ENCODE measurements at regions not wholly inside any gene's neighbourhood (a gene's known extent, or its start where the extent isn't known, plus 50 kb on each side); places are given as distances from the start of the nearest gene placed in this dataset.

DNA sequence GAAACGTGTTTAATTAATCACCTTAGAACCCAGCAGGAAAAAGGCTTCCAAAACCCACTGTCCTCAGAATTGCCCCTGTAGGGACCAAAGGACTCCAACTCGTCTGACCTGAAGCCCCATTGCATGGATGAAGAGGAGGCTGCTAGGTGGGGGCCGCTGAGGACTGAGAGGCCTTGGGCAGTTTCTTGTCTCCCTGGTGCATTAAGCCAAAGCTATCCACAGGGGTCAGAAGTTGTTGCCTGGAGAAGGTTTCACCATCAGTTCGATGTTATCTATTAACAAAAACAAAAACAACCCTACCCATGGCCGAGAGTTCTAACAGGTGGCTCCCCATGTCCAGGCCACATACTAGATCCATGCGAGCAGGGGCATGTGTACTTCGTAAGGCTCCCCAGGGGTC, 120.9 kb upstream of the CD93 start:
- TF ChIP-seq FOXM1 (IDR thresholded peaks at IDR 0.05; ENCODE audit: borderline replicate concordance): no peak
- no peak for TF ChIP-seq ZNF384 (IDR thresholded peaks at IDR 0.05)
- TF ChIP-seq, protein P1, sequence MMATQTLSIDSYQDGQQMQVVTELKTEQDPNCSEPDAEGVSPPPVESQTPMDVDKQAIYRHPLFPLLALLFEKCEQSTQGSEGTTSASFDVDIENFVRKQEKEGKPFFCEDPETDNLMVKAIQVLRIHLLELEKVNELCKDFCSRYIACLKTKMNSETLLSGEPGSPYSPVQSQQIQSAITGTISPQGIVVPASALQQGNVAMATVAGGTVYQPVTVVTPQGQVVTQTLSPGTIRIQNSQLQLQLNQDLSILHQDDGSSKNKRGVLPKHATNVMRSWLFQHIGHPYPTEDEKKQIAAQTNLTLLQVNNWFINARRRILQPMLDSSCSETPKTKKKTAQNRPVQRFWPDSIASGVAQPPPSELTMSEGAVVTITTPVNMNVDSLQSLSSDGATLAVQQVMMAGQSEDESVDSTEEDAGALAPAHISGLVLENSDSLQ (IDR thresholded peaks at IDR 0.05): no peak
- TF ChIP-seq SP1 (IDR thresholded peaks at IDR 0.05): no peak
- no peak for TF ChIP-seq ELF4 (IDR thresholded peaks at IDR 0.05)

Data from HEK293T (cell line).